GM12874 (cell line): ENCODE measurements at regions not wholly inside any gene's neighbourhood (a gene's known extent, or its start where the extent isn't known, plus 50 kb on each side); places are given as distances from the start of the nearest gene placed in this dataset.

Source experiments
- CTCF ChIP-seq: IDR thresholded peaks from 2 replicates; pipeline ENCODE4 v1.5.1; 2011; ENCODE audit warnings: low read depth, mild to moderate bottlenecking, control low read depth, low read length, moderate library complexity; ENCODE audit not compliant: insufficient read depth

- no peak for TF ChIP-seq CTCF
These were observed 99.6 kb upstream of the LHCGR start for GRCh38 chr2:48855142-48855541.

DNA sequence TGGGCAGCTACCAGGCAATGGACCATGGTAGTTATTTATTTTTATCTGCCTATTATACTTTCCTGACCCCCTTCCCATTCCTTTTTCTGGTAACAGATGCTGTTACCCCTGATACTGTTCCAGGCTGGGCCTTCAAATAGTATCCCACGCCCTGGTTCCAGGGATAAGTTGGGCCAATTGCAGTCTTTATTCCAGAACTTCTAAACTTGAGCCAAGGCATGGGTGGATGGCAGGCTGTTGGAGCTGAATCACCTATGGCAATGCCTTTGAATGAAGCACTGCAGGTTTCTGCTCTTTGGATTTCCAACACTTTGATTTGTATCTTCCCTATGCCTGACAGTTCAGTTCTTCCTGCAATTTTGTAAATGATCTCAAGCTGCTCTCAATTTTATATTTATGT, 99.2 kb upstream of the LHCGR start:
- TF ChIP-seq CTCF: no peak

DNA sequence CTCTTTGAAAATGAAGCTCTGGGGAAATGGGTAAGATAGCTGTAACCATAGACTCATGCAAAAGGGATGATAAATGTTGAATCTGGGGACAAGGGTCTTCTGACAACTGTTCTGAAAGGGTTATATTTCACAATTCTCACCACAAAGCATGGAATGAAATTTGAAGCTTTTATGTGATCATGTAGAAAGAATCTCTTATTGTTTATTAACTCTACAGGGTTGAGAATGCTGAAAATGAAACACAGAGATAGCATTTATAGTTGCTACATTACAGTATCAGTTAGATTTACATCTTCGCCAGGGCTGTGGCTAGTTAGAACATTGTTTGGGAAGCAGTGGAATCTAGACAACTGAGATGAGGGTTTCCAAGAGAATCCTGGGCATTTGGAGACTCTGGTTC, 97.4 kb upstream of the LHCGR start:
- TF ChIP-seq CTCF: no peak

DNA sequence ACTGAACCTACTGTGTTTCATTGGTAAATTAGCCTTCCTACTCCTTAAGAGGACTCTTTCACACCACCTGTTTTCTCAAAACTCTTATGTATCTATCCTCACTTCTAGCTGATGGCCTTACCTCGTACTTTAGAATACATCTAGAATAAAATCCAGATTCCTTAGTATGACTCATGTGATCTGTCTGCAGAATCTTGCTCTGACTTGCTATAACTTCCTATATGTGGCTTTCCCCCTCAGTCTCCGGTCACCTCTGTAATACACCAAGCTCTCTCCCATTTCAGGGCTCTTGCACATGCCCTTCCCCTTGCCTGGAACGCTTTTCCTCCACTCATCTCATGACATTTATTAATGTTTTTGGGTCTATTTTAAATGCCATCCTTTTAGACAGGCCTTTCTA, 95.6 kb upstream of the LHCGR start:
- TF ChIP-seq CTCF: no peak

- TF ChIP-seq CTCF: no peak
These were observed 94.2 kb upstream of the LHCGR start for GRCh38 chr2:48849770-48850169.

- TF ChIP-seq CTCF: no peak
These were observed 90.2 kb upstream of the LHCGR start for GRCh38 chr2:48845684-48846083.

DNA sequence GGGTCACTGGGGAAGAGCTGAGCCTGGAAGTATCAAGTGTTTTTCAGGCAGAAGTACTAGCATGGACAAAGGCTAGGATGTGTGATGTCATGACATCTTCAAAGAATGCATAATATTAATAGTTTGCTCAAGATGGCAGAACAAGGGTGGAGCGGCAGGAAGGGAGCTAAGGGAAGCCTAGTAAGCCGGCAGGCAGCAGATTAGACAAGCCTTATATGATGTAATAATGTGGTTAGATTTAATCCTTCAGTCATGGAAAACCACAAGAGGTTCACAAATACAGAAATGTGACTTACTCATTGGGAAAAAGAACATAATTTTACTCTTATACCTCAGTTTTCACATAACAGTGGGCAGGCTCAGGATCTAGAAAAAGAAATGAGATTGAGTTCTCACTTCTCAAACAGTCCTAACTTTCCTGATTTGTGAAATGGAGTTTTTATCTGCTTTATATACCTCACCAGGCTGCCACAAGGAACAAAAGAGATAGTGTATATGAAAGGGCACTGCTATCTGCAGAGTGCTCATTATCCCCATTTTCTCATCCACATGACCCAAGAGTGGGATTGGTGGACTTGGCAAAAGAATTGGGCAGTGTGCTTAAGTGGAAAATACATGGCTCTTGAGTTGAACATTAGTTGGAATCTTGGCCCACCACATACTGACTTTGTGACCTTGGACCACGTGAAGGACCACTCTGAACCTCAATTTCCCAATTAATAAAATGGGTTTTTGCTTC, 89.1 kb upstream of the LHCGR start:
- no peak for TF ChIP-seq CTCF
